ENCODE measurements at regions not wholly inside any gene's neighbourhood (a gene's known extent, or its start where the extent isn't known, plus 50 kb on each side); places are given as distances from the start of the nearest gene placed in this dataset.

- DNase-seq (ENCODE audit: low spot score): no peak
- no peak for ATAC-seq
- intact Hi-C loops (cut with DNase I): no loop called here
Measured at GRCh38 chr1:119291611-119292206, 76.9 kb upstream of the HAO2 start.

GRCh38 chr1:119293797-119294196 lies 74.8 kb upstream of the HAO2 start:
- DNase-seq (ENCODE audit: low spot score) (no peak), ATAC-seq (no peak)
- intact Hi-C loops (cut with DNase I): no loop called here

GRCh38 chr1:119294199-119294598 lies 74.4 kb upstream of the HAO2 start:
- intact Hi-C loops (cut with DNase I): no loop called here
- DNase-seq (ENCODE audit: low spot score) (no peak), ATAC-seq (no peak)

GRCh38 chr1:119294722-119295121 lies 73.9 kb upstream of the HAO2 start:
- ATAC-seq: no peak
- intact Hi-C loops (cut with DNase I): no loop called here
- DNase-seq (ENCODE audit: low spot score): no peak

- intact Hi-C loops (cut with DNase I): no loop called here
- ATAC-seq (no peak), DNase-seq (ENCODE audit: low spot score) (no peak)
Measured at GRCh38 chr1:119298687-119299303, 69.8 kb upstream of the HAO2 start.

- ATAC-seq: no peak
- intact Hi-C loops (cut with DNase I): no loop called here
- no peak for DNase-seq (ENCODE audit: low spot score)
Measured at GRCh38 chr1:119302011-119302410, 66.6 kb upstream of the HAO2 start.

GRCh38 chr1:119308130-119308700 lies 60.4 kb upstream of the HAO2 start:
- intact Hi-C loops (cut with DNase I): no loop called here
- ATAC-seq (no peak), DNase-seq (ENCODE audit: low spot score) (no peak)

GRCh38 chr1:119308806-119309205 lies 59.8 kb upstream of the HAO2 start:
- intact Hi-C loops (cut with DNase I): no loop called here
- ATAC-seq: no peak
- no peak for DNase-seq (ENCODE audit: low spot score)

GRCh38 chr1:119310301-119310700 lies 58.3 kb upstream of the HAO2 start:
- no peak for DNase-seq (ENCODE audit: low spot score)
- ATAC-seq: no peak
- intact Hi-C loops (cut with DNase I): no loop called here

- no peak for ATAC-seq
- no peak for DNase-seq (ENCODE audit: low spot score)
- intact Hi-C loops (cut with DNase I): no loop called here
Measured at GRCh38 chr1:119312500-119312899, 56.1 kb upstream of the HAO2 start.

- DNase-seq (ENCODE audit: low spot score) (no peak), ATAC-seq (no peak)
- intact Hi-C loops (cut with DNase I): no loop called here
Measured at GRCh38 chr1:119314001-119314796, 54.4 kb upstream of the HAO2 start.

GRCh38 chr1:119316870-119317416 lies 51.6 kb upstream of the HAO2 start:
- ATAC-seq (no peak), DNase-seq (ENCODE audit: low spot score) (no peak)
- intact Hi-C loops (cut with DNase I): no loop called here

GRCh38 chr1:119318466-119319309 lies 49.9 kb upstream of the HAO2 start:
- intact Hi-C loops (cut with DNase I): no loop called here
- no peak for DNase-seq (ENCODE audit: low spot score)
- no peak for ATAC-seq
